ENCODE measurements at regions not wholly inside any gene's neighbourhood (a gene's known extent, or its start where the extent isn't known, plus 50 kb on each side); places are given as distances from the start of the nearest gene placed in this dataset.

GRCh38 chr5:124634228-124634739, 112.2 kb downstream of the ZNF608 start (continued):
- TF ChIP-seq ZBTB33 (IDR thresholded peaks at IDR 0.05; ENCODE audit: extremely low read depth, insufficient replicate concordance, low read length): no peak
- peak; percentile 24; the same call in 1 of the 2 replicates for TF ChIP-seq RAD21 (IDR thresholded peaks at IDR 0.05; ENCODE audit: low read depth)
- TF ChIP-seq EZH2 (IDR thresholded peaks at IDR 0.05): no peak
- TF ChIP-seq MAX (IDR thresholded peaks at IDR 0.05): no peak
- TF ChIP-seq CEBPB (IDR thresholded peaks at IDR 0.05; ENCODE audit: low read depth): peak; percentile 39; the same call in 1 of the 2 replicates
- TF ChIP-seq SIN3A (IDR thresholded peaks at IDR 0.05; ENCODE audit: low read depth): no peak
- peak; percentile 72 for TF ChIP-seq JUND (IDR thresholded peaks at IDR 0.05)
- TF ChIP-seq YY1 (IDR thresholded peaks at IDR 0.05; ENCODE audit: extremely low read depth, insufficient replicate concordance, low read depth, low read length): no peak
- TF ChIP-seq TCF7L2 (IDR thresholded peaks at IDR 0.05; ENCODE audit: borderline replicate concordance, extremely low read depth, insufficient read depth, insufficient read length): no peak
- TF ChIP-seq ATF3 (IDR thresholded peaks at IDR 0.05): no peak
- no peak for TF ChIP-seq ELF1 (IDR thresholded peaks at IDR 0.05; ENCODE audit: borderline replicate concordance, low read depth)
- peak; percentile 27; the same call in 1 of the 2 replicates for TF ChIP-seq FOSL1 (IDR thresholded peaks at IDR 0.05; ENCODE audit: low read depth)
- no peak for TF ChIP-seq EZH2phosphoT487 (IDR thresholded peaks at IDR 0.05; ENCODE audit: borderline replicate concordance)
- TF ChIP-seq SRF (IDR thresholded peaks at IDR 0.05; ENCODE audit: low read depth): no peak

- no TSS peak for BruUV-seq (replicated peaks)
- H3K36me3 ChIP-seq (ENCODE audit: control insufficient read depth in 1 of 2, insufficient read depth in 2 of 2, low read length in 2 of 2): no peaks in the 10 kb centered on the region
- H3K4me2 ChIP-seq (ENCODE audit: low read length): no peak overlapping the region
- H3K27ac ChIP-seq (ENCODE audit: low read depth, low read length): no peak overlapping the region
- H3K4me3 ChIP-seq (replicated peaks in 1 of 2; ENCODE audit: low read depth in 1 of 2, low read length in 2 of 2): no peak overlapping the region
- CTCF ChIA-PET: no interaction called here
- POLR2A ChIA-PET: no interaction called here
- no peak overlapping the region for H2AFZ ChIP-seq (ENCODE audit: low read depth, low read length, poor library complexity, severe bottlenecking)
- H3K9me3 ChIP-seq (ENCODE audit: control insufficient read depth in 1 of 2, insufficient read depth in 1 of 2, low read depth in 1 of 2, low read length in 2 of 2): no peaks in the 10 kb centered on the region
- no peak for DNase-seq (ENCODE audit: low read depth, low spot score)
- H3K9me2 ChIP-seq (ENCODE audit: insufficient read depth): no peaks in the 10 kb centered on the region
- H3K9ac ChIP-seq (ENCODE audit: low read length): no peak overlapping the region
- no peaks in the 10 kb centered on the region for H3K27me3 ChIP-seq (ENCODE audit: insufficient read depth, low read length)
- TF ChIP-seq CEBPB (IDR thresholded peaks at IDR 0.05; ENCODE audit: low read depth): no peak
- TF ChIP-seq ZBTB33 (IDR thresholded peaks at IDR 0.05; ENCODE audit: extremely low read depth, insufficient replicate concordance, low read length): no peak
- RAD21 ChIA-PET (ENCODE audit: low non-redundant PET in 1 of 2, low total read pairs in 2 of 2, uncharacterized antibody in 2 of 2, unreplicated experiment in 2 of 2): interaction anchor here in 1 of 2 experiments (0.5 kb wide), 1 partner anchor 32 kb away, joined by 3 read pairs; no protein-coding TSS in a partner anchor
- H3K4me1 ChIP-seq (ENCODE audit: control insufficient read depth in 1 of 2, insufficient read depth in 2 of 2, low read length in 2 of 2): peaks cover 39 to 51% of the 10 kb centered on the region in 2 experiments
- no peak for ATAC-seq
- no peaks in the 10 kb centered on the region for H3K79me2 ChIP-seq (ENCODE audit: insufficient read depth, low read length)
- no peaks in the 10 kb centered on the region for H4K20me1 ChIP-seq (ENCODE audit: insufficient read depth)
- intact Hi-C loops (cut with micrococcal nuclease): no loop called here
These were observed 113.2 kb downstream of the ZNF608 start for GRCh38 chr5:124633209-124633608.

Measured in HCT116 (cell line).